ENCODE measurements at regions not wholly inside any gene's neighbourhood (a gene's known extent, or its start where the extent isn't known, plus 50 kb on each side); places are given as distances from the start of the nearest gene placed in this dataset.

DNA sequence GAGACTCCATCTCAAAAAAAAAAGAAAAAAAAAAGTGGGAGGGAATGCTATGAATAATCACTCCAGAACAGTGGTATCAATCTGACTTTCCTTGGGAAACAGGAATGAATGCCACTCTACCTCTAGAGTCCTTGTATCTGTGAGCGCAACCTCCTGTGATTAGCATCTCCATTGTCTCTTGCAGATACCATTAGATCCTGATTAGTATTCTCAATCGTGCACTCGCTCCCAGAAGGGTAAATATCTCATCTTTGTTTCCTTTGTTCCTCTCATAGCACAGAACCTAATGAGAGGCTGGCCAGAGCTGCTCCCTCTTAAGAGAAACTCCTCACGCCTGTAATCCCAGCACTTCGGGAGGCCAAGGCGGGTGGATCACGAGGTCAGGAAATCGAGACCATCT is 184.4 kb upstream of the KCNK2 start:
- no peak for TF ChIP-seq CTCF (conservative IDR thresholded peaks at IDR 0.05)
- no peak overlapping the region for H3K4me3 Mint-ChIP-seq
- no peak for DNase-seq (ENCODE audit: low read depth, low spot score)
- H3K27me3 Mint-ChIP-seq (ENCODE audit: low read depth) = no peaks in the 10 kb centered on the region
- no peaks in the 10 kb centered on the region for H3K36me3 Mint-ChIP-seq (ENCODE audit: low read depth)
- H3K9me3 Mint-ChIP-seq = no peaks in the 10 kb centered on the region
- no peaks in the 10 kb centered on the region for H3K4me1 Mint-ChIP-seq
- H3K27ac Mint-ChIP-seq (ENCODE audit: unreplicated experiment) = no peak overlapping the region

- Mint-ChIP-seq H3K4me1 (no peaks in the 10 kb centered on the region), H3K4me3 (no peak overlapping the region), H3K27ac (ENCODE audit: unreplicated experiment) (no peak overlapping the region), H3K9me3 (no peaks in the 10 kb centered on the region), H3K36me3 (ENCODE audit: low read depth) (no peaks in the 10 kb centered on the region), H3K27me3 (ENCODE audit: low read depth) (no peaks in the 10 kb centered on the region)
- DNase-seq (ENCODE audit: low read depth, low spot score) = no peak
- no peak for TF ChIP-seq CTCF (conservative IDR thresholded peaks at IDR 0.05)
Observed at GRCh38 chr1:214898718-214899117, 183.8 kb upstream of the KCNK2 start.

DNA sequence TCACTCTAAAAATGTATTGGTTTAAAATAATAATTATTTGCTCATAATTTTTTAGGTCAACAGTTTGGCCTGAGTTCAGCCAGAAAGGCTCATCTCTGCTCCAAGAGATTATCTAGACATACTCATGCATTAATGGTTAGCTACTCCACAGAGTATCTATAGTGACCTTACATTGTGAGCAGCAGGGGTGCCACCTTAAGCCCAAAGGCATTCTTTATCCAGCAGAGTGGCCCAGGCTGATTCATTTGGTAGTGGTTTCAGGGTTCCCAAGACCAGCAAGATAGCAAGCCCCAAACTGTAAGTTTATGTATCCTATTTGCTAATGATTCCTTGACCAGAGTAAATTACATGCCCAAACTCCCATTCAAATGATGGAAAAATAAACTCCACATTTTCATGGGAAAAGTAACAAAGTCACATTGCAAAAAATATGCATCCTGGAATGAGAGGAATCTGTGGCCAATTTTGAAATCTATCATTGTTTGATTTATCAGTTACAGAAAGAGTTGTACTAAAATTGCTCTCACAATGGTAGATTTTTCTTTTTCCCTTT is 182.6 kb upstream of the KCNK2 start:
- H3K4me1 Mint-ChIP-seq = no peaks in the 10 kb centered on the region
- H3K27me3 Mint-ChIP-seq (ENCODE audit: low read depth) = no peaks in the 10 kb centered on the region
- DNase-seq (ENCODE audit: low read depth, low spot score) = no peak
- H3K27ac Mint-ChIP-seq (ENCODE audit: unreplicated experiment) = no peak overlapping the region
- no peaks in the 10 kb centered on the region for H3K9me3 Mint-ChIP-seq
- no peaks in the 10 kb centered on the region for H3K36me3 Mint-ChIP-seq (ENCODE audit: low read depth)
- no peak for TF ChIP-seq CTCF (conservative IDR thresholded peaks at IDR 0.05)
- no peak overlapping the region for H3K4me3 Mint-ChIP-seq

GRCh38 chr1:214900590-214900989 is 181.9 kb upstream of the KCNK2 start:
- H3K36me3 Mint-ChIP-seq (ENCODE audit: low read depth) = no peaks in the 10 kb centered on the region
- no peaks in the 10 kb centered on the region for H3K4me1 Mint-ChIP-seq
- TF ChIP-seq CTCF (conservative IDR thresholded peaks at IDR 0.05) = no peak
- H3K9me3 Mint-ChIP-seq = no peaks in the 10 kb centered on the region
- no peak overlapping the region for H3K27ac Mint-ChIP-seq (ENCODE audit: unreplicated experiment)
- H3K4me3 Mint-ChIP-seq = no peak overlapping the region
- no peak for DNase-seq (ENCODE audit: low read depth, low spot score)
- no peaks in the 10 kb centered on the region for H3K27me3 Mint-ChIP-seq (ENCODE audit: low read depth)

- Mint-ChIP-seq H3K27me3 (ENCODE audit: low read depth) (no peaks in the 10 kb centered on the region), H3K9me3 (no peaks in the 10 kb centered on the region), H3K27ac (ENCODE audit: unreplicated experiment) (no peak overlapping the region), H3K36me3 (ENCODE audit: low read depth) (no peaks in the 10 kb centered on the region), H3K4me1 (no peaks in the 10 kb centered on the region), H3K4me3 (no peak overlapping the region)
- no peak for TF ChIP-seq CTCF (conservative IDR thresholded peaks at IDR 0.05)
- DNase-seq (ENCODE audit: low read depth, low spot score) = no peak
Observed at GRCh38 chr1:214901718-214902117, 180.8 kb upstream of the KCNK2 start.

Data from neural crest cell (in vitro differentiated cells).